ENCODE measurements at regions not wholly inside any gene's neighbourhood (a gene's known extent, or its start where the extent isn't known, plus 50 kb on each side); places are given as distances from the start of the nearest gene placed in this dataset.

GRCh38 chr4:159859656-159860148, 756.8 kb downstream of the RAPGEF2 start:
- no peak overlapping the region for H2BK12ac ChIP-seq (ENCODE audit: low read depth, low read length)
- H2AK5ac ChIP-seq (ENCODE audit: low read depth, low read length) = no peak overlapping the region
- no peak for DNase-seq (ENCODE audit: low read depth in 1 of 2, low spot score in 2 of 2)
- no peak overlapping the region for H4K91ac ChIP-seq (replicated peaks; ENCODE audit: insufficient read length, low read length)
- no peaks in the 10 kb centered on the region for H4K20me1 ChIP-seq (replicated peaks in 1 of 2; ENCODE audit: control insufficient read depth in 1 of 2, insufficient read depth in 2 of 2, low read length in 2 of 2)
- no peak overlapping the region for H3K14ac ChIP-seq (ENCODE audit: insufficient read length)
- FAIRE-seq = no peak
- H3K27me3 ChIP-seq (replicated peaks in 1 of 4; ENCODE audit: control insufficient read depth in 3 of 4, extremely low read depth in 1 of 4, insufficient read depth in 3 of 4, low read length in 3 of 4) = no peaks in the 10 kb centered on the region
- no peaks in the 10 kb centered on the region for H3K23me2 ChIP-seq (ENCODE audit: low read depth, low read length)
- no peaks in the 10 kb centered on the region for H3K79me1 ChIP-seq (ENCODE audit: low read depth, low read length)
- 88% methylated on average over 4 of the region's 4 CpGs; no CpG with 5 or more reads in 1 of the 2 experiments for WGBS, 2 experiments (ENCODE audit: extremely low coverage in 1 of 2, insufficient coverage in 1 of 2, insufficient read length in 1 of 2, insufficient replicate concordance in 2 of 2, low coverage in 1 of 2, low lambda C conversion rate in 2 of 2, missing lambda C conversion rate in 1 of 2)
- H3K18ac ChIP-seq (ENCODE audit: extremely low read depth, low read length) = no peak overlapping the region
- H2BK15ac ChIP-seq (ENCODE audit: low read length) = no peak overlapping the region
- H3K9me3 ChIP-seq (ENCODE audit: insufficient read depth in 2 of 2, low read depth in 1 of 2, low read length in 1 of 2) = no peaks in the 10 kb centered on the region
- H2BK5ac ChIP-seq (ENCODE audit: low read depth, low read length) = no peak overlapping the region
- no peak overlapping the region for H3K4me3 ChIP-seq (ENCODE audit: extremely low read depth in 1 of 4, insufficient read depth in 2 of 4, low read depth in 3 of 4, low read length in 4 of 4)
- H3K4me2 ChIP-seq (ENCODE audit: insufficient read depth in 1 of 2, low read depth in 2 of 2, low read length in 2 of 2) = no peak overlapping the region
- no peak overlapping the region for H2BK120ac ChIP-seq (replicated peaks; ENCODE audit: low read depth, low read length)
- CTCF ChIA-PET (ENCODE audit: partially characterized antibody) = no interaction called here
- H2AFZ ChIP-seq (ENCODE audit: low read length) = no peak overlapping the region
- no peak overlapping the region for H2BK20ac ChIP-seq (ENCODE audit: low read length)
- H3K9ac ChIP-seq (replicated peaks in 1 of 4; ENCODE audit: extremely low read depth in 1 of 4, low read depth in 3 of 4, low read length in 3 of 4) = no peak overlapping the region
- no peak overlapping the region for H3K4ac ChIP-seq (replicated peaks; ENCODE audit: insufficient read length, low read depth, low read length)
- no peaks in the 10 kb centered on the region for H3K36me3 ChIP-seq (ENCODE audit: control insufficient read depth in 2 of 4, insufficient read depth in 4 of 4, low read length in 3 of 4)
- no peak overlapping the region for H4K8ac ChIP-seq (ENCODE audit: extremely low read depth, insufficient read depth, low read length)
- H3K23ac ChIP-seq (ENCODE audit: insufficient read length) = no peak overlapping the region
- peaks cover 0 to 4% (median 3%) of the 10 kb centered on the region in 4 experiments; a peak in 3 of 7 replicates for H3K4me1 ChIP-seq (replicated peaks in 1 of 4; ENCODE audit: control insufficient read depth in 3 of 4, insufficient read depth in 4 of 4, low read length in 3 of 4)
- POLR2A ChIA-PET (ENCODE audit: partially characterized antibody) = no interaction called here
- H3K56ac ChIP-seq (replicated peaks; ENCODE audit: insufficient read length, low read depth, low read length) = no peak overlapping the region
- no peak overlapping the region for H3K27ac ChIP-seq (ENCODE audit: low read depth, low read length)
- no peak overlapping the region for H4K5ac ChIP-seq (ENCODE audit: insufficient read length, low read depth, low read length)
- no peaks in the 10 kb centered on the region for H3K79me2 ChIP-seq (ENCODE audit: control insufficient read depth in 1 of 2, insufficient read depth in 2 of 2, low read length in 2 of 2)
- TF ChIP-seq YY1 (IDR thresholded peaks at IDR 0.05; ENCODE audit: low read depth, low read length) = no peak

Measured in H1 (cell line).